DND-41 (cell line): ENCODE measurements at regions not wholly inside any gene's neighbourhood (a gene's known extent, or its start where the extent isn't known, plus 50 kb on each side); places are given as distances from the start of the nearest gene placed in this dataset.

Source experiments
- CTCF ChIP-seq: IDR thresholded peaks from 2 replicates; pipeline ENCODE4 v1.5.1; 2012; ENCODE audit warnings: borderline replicate concordance, low read length, moderate library complexity, mild to moderate bottlenecking; ENCODE audit not compliant: poor library complexity, severe bottlenecking; ENCODE audit errors: extremely low read depth
- EZH2 ChIP-seq: IDR thresholded peaks from 3 replicates; pipeline ENCODE4 v1.6.1; 2012; ENCODE audit warnings: borderline replicate concordance, low read depth, mild to moderate bottlenecking, moderate library complexity, low read length, inconsistent platforms; ENCODE audit not compliant: severe bottlenecking

GRCh38 chr2:176704282-176704858, 435.1 kb downstream of the MTX2 start:
- no peak for TF ChIP-seq CTCF
- TF ChIP-seq EZH2: no peak
